Right lobe of liver (tissue), 4 donors: ENCODE measurements at regions not wholly inside any gene's neighbourhood (a gene's known extent, or its start where the extent isn't known, plus 50 kb on each side); places are given as distances from the start of the nearest gene placed in this dataset.

Experiments used
- POLR2A ChIP-seq: fragments of 450-650 bp; IDR thresholded peaks from one replicate; pipeline ENCODE4 v1.6.1; 2017; ENCODE audit warnings: antibody characterized with exemption, mild to moderate bottlenecking
- TF ChIP-seq, protein P1 (sequence below), 4 donors: fragments of 200-600 bp in 3 of 4; fragments of 450-650 bp in 1 of 4; IDR thresholded peaks; one replicate each; pipeline versions ENCODE4 v1.5.1 to v1.8.0; 2016 to 2022; ENCODE audit warnings: antibody characterized with exemption in 4 of 4, mild to moderate bottlenecking in 2 of 4
- donor health status: DM: no; HTN: no; CAD: no.
- donor health status: DM: no; HTN: no; CAD: no.
- donor health status: DM: no; HTN: yes; CAD: no.

DNA sequence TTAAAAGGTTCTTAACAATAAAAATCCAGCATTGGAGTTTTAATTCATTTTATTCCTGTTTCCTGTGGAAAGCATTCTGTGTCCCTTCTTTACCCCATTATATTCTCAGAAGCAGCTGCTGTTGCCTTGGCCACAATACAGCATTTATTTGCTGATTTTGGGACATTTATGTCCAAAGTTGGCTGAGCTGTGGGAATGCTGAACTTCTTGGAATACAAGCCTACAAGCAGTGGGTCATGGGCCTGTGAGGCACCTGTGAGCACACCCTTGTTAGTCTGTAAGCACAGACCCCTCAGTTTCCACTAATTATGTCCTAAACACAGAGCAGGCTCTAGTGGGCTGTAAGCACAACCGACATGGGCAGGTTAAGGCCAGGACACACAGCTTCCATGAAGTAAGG is 122.2 kb upstream of the IGF1 start:
- TF ChIP-seq, protein P1, sequence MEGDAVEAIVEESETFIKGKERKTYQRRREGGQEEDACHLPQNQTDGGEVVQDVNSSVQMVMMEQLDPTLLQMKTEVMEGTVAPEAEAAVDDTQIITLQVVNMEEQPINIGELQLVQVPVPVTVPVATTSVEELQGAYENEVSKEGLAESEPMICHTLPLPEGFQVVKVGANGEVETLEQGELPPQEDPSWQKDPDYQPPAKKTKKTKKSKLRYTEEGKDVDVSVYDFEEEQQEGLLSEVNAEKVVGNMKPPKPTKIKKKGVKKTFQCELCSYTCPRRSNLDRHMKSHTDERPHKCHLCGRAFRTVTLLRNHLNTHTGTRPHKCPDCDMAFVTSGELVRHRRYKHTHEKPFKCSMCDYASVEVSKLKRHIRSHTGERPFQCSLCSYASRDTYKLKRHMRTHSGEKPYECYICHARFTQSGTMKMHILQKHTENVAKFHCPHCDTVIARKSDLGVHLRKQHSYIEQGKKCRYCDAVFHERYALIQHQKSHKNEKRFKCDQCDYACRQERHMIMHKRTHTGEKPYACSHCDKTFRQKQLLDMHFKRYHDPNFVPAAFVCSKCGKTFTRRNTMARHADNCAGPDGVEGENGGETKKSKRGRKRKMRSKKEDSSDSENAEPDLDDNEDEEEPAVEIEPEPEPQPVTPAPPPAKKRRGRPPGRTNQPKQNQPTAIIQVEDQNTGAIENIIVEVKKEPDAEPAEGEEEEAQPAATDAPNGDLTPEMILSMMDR (IDR thresholded peaks at IDR 0.05): no peak
- no peak for TF ChIP-seq POLR2A
